ENCODE measurements at regions not wholly inside any gene's neighbourhood (a gene's known extent, or its start where the extent isn't known, plus 50 kb on each side); places are given as distances from the start of the nearest gene placed in this dataset.
"Not testable (repeated sequence)": the region's sequence is repeated elsewhere in the genome, so short reads cannot be mapped to it uniquely, and the experiment has no call there.

GRCh38 chr1:234949528-234949927, 179.1 kb downstream of the TOMM20 start:
- POLR2A ChIA-PET; H3K36me3 Mint-ChIP-seq (ENCODE audit: low read depth); H3K4me3 Mint-ChIP-seq; H3K27ac Mint-ChIP-seq; DNase-seq; H3K27me3 Mint-ChIP-seq: not testable (repeated sequence)
- H3K4me1 Mint-ChIP-seq: peaks cover 19% of the 10 kb centered on the region
- H3K9me3 Mint-ChIP-seq: peaks cover 19% of the 10 kb centered on the region
- CTCF ChIA-PET: interaction anchor here (2.4 kb wide), 1 partner anchor 10 kb away, joined by 10 read pairs; no protein-coding TSS in a partner anchor

GRCh38 chr1:234944439-234945344, 183.9 kb downstream of the TOMM20 start:
- DNase-seq: no peak
- POLR2A ChIA-PET: no interaction called here
- CTCF ChIA-PET: interaction anchor here (0.6 to 7.0 kb wide), 7 partner anchors 12 to 87 kb away, joined by 3 to 40 read pairs (median 3); no protein-coding TSS in a partner anchor
- Mint-ChIP-seq H3K27me3 (peaks cover 4% of the 10 kb centered on the region), H3K36me3 (ENCODE audit: low read depth) (peaks cover 14% of the 10 kb centered on the region), H3K9me3 (peaks cover 24% of the 10 kb centered on the region), H3K4me1 (peaks cover 8% of the 10 kb centered on the region), H3K4me3 (no peak overlapping the region), H3K27ac (no peak overlapping the region)

GRCh38 chr1:234943836-234944402, 184.7 kb downstream of the TOMM20 start:
- Mint-ChIP-seq H3K9me3 (peaks cover 17% of the 10 kb centered on the region), H3K27ac (no peak overlapping the region), H3K36me3 (ENCODE audit: low read depth) (peaks cover 14% of the 10 kb centered on the region), H3K4me3 (no peak overlapping the region), H3K27me3 (peaks cover 4% of the 10 kb centered on the region), H3K4me1 (peaks cover 8% of the 10 kb centered on the region)
- no peak for DNase-seq
- ChIA-PET POLR2A (no interaction called here), CTCF (interaction anchor here (0.6 to 7.0 kb wide), 6 partner anchors 11 to 229 kb away, joined by 3 to 40 read pairs (median 3); no protein-coding TSS in a partner anchor)

- CTCF ChIA-PET: interaction anchor here (0.7 to 7.0 kb wide), 4 partner anchors 13 to 228 kb away, joined by 3 to 40 read pairs (median 4); no protein-coding TSS in a partner anchor
- peaks cover 8% of the 10 kb centered on the region for H3K4me1 Mint-ChIP-seq
- H3K4me3 Mint-ChIP-seq: no peak overlapping the region
- H3K27ac Mint-ChIP-seq: no peak overlapping the region
- DNase-seq: no peak
- H3K27me3 Mint-ChIP-seq: peaks cover 4% of the 10 kb centered on the region
- H3K36me3 Mint-ChIP-seq (ENCODE audit: low read depth): peaks cover 14% of the 10 kb centered on the region
- POLR2A ChIA-PET: no interaction called here
- peaks cover 17% of the 10 kb centered on the region for H3K9me3 Mint-ChIP-seq
These were observed 185.6 kb downstream of the TOMM20 start for GRCh38 chr1:234942879-234943506.

- peaks cover 4% of the 10 kb centered on the region for H3K27me3 Mint-ChIP-seq
- peaks cover 17% of the 10 kb centered on the region for H3K9me3 Mint-ChIP-seq
- POLR2A ChIA-PET: no interaction called here
- H3K4me1 Mint-ChIP-seq: peaks cover 8% of the 10 kb centered on the region
- DNase-seq: no peak
- H3K36me3 Mint-ChIP-seq (ENCODE audit: low read depth): peaks cover 15% of the 10 kb centered on the region
- no peak overlapping the region for H3K27ac Mint-ChIP-seq
- CTCF ChIA-PET: interaction anchor here (0.7 to 7.0 kb wide), 10 partner anchors 8 to 330 kb away, joined by 3 to 40 read pairs (median 4); no protein-coding TSS in a partner anchor
- no peak overlapping the region for H3K4me3 Mint-ChIP-seq
These were observed 186.7 kb downstream of the TOMM20 start for GRCh38 chr1:234942012-234942332.

- DNase-seq: no peak
- Mint-ChIP-seq H3K27ac (no peak overlapping the region), H3K9me3 (peaks cover 17% of the 10 kb centered on the region), H3K4me3 (no peak overlapping the region), H3K36me3 (ENCODE audit: low read depth) (peaks cover 16% of the 10 kb centered on the region), H3K27me3 (peaks cover 4% of the 10 kb centered on the region), H3K4me1 (peaks cover 8% of the 10 kb centered on the region)
- POLR2A ChIA-PET: no interaction called here
- CTCF ChIA-PET: interaction anchor here (0.7 to 7.0 kb wide), 10 partner anchors 8 to 330 kb away, joined by 3 to 40 read pairs (median 4); no protein-coding TSS in a partner anchor
These were observed 187.2 kb downstream of the TOMM20 start for GRCh38 chr1:234941321-234942011.

GRCh38 chr1:234940841-234941240, 187.8 kb downstream of the TOMM20 start:
- POLR2A ChIA-PET: no interaction called here
- DNase-seq: no peak
- peaks cover 4% of the 10 kb centered on the region for H3K27me3 Mint-ChIP-seq

GRCh38 chr1:234938924-234939323, 189.7 kb downstream of the TOMM20 start:
- POLR2A ChIA-PET: no interaction called here
- no peak for DNase-seq
- CTCF ChIA-PET: interaction anchor here (0.9 to 7.0 kb wide), 3 partner anchors 11 to 17 kb away, joined by 4 to 40 read pairs (median 10); no protein-coding TSS in a partner anchor
- peaks cover 8% of the 10 kb centered on the region for H3K9me3 Mint-ChIP-seq
- H3K4me1 Mint-ChIP-seq: peaks cover 3% of the 10 kb centered on the region
- no peaks in the 10 kb centered on the region for H3K27me3 Mint-ChIP-seq
- H3K27ac Mint-ChIP-seq: no peak overlapping the region
- H3K36me3 Mint-ChIP-seq (ENCODE audit: low read depth): peaks cover 9% of the 10 kb centered on the region
- H3K4me3 Mint-ChIP-seq: no peak overlapping the region

More at GRCh38 chr1:234940841-234941240, 187.8 kb downstream of the TOMM20 start:
- H3K4me1 Mint-ChIP-seq: peaks cover 8% of the 10 kb centered on the region
- no peak overlapping the region for H3K27ac Mint-ChIP-seq
- H3K36me3 Mint-ChIP-seq (ENCODE audit: low read depth): peaks cover 16% of the 10 kb centered on the region
- CTCF ChIA-PET: interaction anchor here (0.9 to 7.0 kb wide), 5 partner anchors 9 to 20 kb away, joined by 3 to 40 read pairs (median 3); no protein-coding TSS in a partner anchor
- peaks cover 17% of the 10 kb centered on the region for H3K9me3 Mint-ChIP-seq
- no peak overlapping the region for H3K4me3 Mint-ChIP-seq

- H3K4me3 Mint-ChIP-seq: no peak overlapping the region
- H3K36me3 Mint-ChIP-seq (ENCODE audit: low read depth): peaks cover 2% of the 10 kb centered on the region
- peaks cover 3% of the 10 kb centered on the region for H3K9me3 Mint-ChIP-seq
- H3K4me1 Mint-ChIP-seq: peaks cover 10% of the 10 kb centered on the region
- ChIA-PET CTCF (interaction anchor here (0.6 to 7.0 kb wide), 5 partner anchors 11 to 157 kb away, joined by 3 to 40 read pairs (median 5); no protein-coding TSS in a partner anchor), POLR2A (no interaction called here)
- no peak overlapping the region for H3K27ac Mint-ChIP-seq
- no peaks in the 10 kb centered on the region for H3K27me3 Mint-ChIP-seq
- DNase-seq: no peak
These were observed 190.5 kb downstream of the TOMM20 start for GRCh38 chr1:234938135-234938534.

- POLR2A ChIA-PET: interaction anchor here (0.7 kb wide), 1 partner anchor 326 kb away, joined by 3 read pairs; no protein-coding TSS in a partner anchor
- Mint-ChIP-seq H3K27ac (no peak overlapping the region), H3K9me3 (no peaks in the 10 kb centered on the region), H3K36me3 (ENCODE audit: low read depth) (peaks cover 2% of the 10 kb centered on the region), H3K4me3 (no peak overlapping the region), H3K4me1 (peaks cover 21% of the 10 kb centered on the region), H3K27me3 (no peaks in the 10 kb centered on the region)
- DNase-seq: no peak
- CTCF ChIA-PET: no interaction called here
These were observed 191.8 kb downstream of the TOMM20 start for GRCh38 chr1:234936612-234937389.

GRCh38 chr1:234934611-234935033, 194.0 kb downstream of the TOMM20 start:
- Mint-ChIP-seq H3K4me3 (no peak overlapping the region), H3K27ac (peak overlapping the region; percentile 19), H3K36me3 (ENCODE audit: low read depth) (peaks cover 2% of the 10 kb centered on the region), H3K27me3 (no peaks in the 10 kb centered on the region), H3K4me1 (peaks cover 22% of the 10 kb centered on the region), H3K9me3 (no peaks in the 10 kb centered on the region)
- POLR2A ChIA-PET: no interaction called here
- no peak for DNase-seq
- CTCF ChIA-PET: interaction anchor here (0.9 to 2.6 kb wide), 3 partner anchors 22 to 133 kb away, joined by 3 to 6 read pairs (median 3); no protein-coding TSS in a partner anchor
